SU-DHL-6 (cell line): ENCODE measurements at regions not wholly inside any gene's neighbourhood (a gene's known extent, or its start where the extent isn't known, plus 50 kb on each side); places are given as distances from the start of the nearest gene placed in this dataset.

Experiments used
- H2AFZ ChIP-seq: fragments of 200-600 bp; sonication (generic); 2 replicates; pipeline ENCODE4 v1.6.1; 2014; ENCODE audit warnings: low read depth, mild to moderate bottlenecking, moderate library complexity, mixed read lengths, antibody characterized with exemption, low read length; ENCODE audit not compliant: severe bottlenecking
- H3F3A ChIP-seq: fragments of 200-600 bp; shearing (Covaris generic); 2 replicates; pipeline ENCODE4 v1.6.0; 2016; ENCODE audit warnings: antibody characterized with exemption, mild to moderate bottlenecking; ENCODE audit not compliant: insufficient read depth
- H3K27ac ChIP-seq: fragments of 200-600 bp; sonication (generic); 2 replicates; pipeline ENCODE4 v1.5.1; 2016; ENCODE audit warnings: low read depth, mild to moderate bottlenecking, low read length, moderate library complexity, mixed read lengths
- H3K27me3 ChIP-seq: fragments of 200-600 bp; sonication (generic), shearing (Covaris generic); 2 replicates; pipeline ENCODE4 v1.6.0; 2014; ENCODE audit warnings: mild to moderate bottlenecking, low read length
- H3K36me3 ChIP-seq: fragments of 200-600 bp; sonication (generic); 2 replicates; pipeline ENCODE4 v1.6.1; 2014; ENCODE audit warnings: mild to moderate bottlenecking, low read length, mixed read lengths
- H3K4me2 ChIP-seq: fragments of 300-600, 200-600 bp; shearing (Covaris generic), sonication (generic); 2 replicates; pipeline ENCODE4 v1.6.0; 2014; ENCODE audit warnings: low read length, low read depth, mild to moderate bottlenecking; ENCODE audit not compliant: poor library complexity, severe bottlenecking
- H3K4me3 ChIP-seq: fragments of 200-600 bp; sonication (generic); 2 replicates; pipeline ENCODE4 v1.5.1; 2014; ENCODE audit warnings: antibody characterized with exemption, low read length, mild to moderate bottlenecking, mixed read lengths; ENCODE audit not compliant: insufficient read depth, poor library complexity, severe bottlenecking
- H3K79me2 ChIP-seq: fragments of 200-600 bp; sonication (generic); 2 replicates; pipeline ENCODE4 v1.6.1; 2014; ENCODE audit warnings: mild to moderate bottlenecking, low read length, moderate library complexity; ENCODE audit not compliant: insufficient read depth
- H3K9ac ChIP-seq: fragments of 200-600 bp; sonication (generic); 2 replicates; pipeline ENCODE4 v1.7.0; 2014; ENCODE audit warnings: mild to moderate bottlenecking, low read length
- H3K9me2 ChIP-seq: fragments of 200-600 bp; sonication (generic); replicated peaks from 2 replicates; pipeline ENCODE4 v1.6.1; 2014; ENCODE audit warnings: low read length; ENCODE audit not compliant: insufficient read depth
- H3K9me3 ChIP-seq: fragments of 200-600 bp; sonication (generic); 2 replicates; pipeline ENCODE4 v1.6.1; 2014; ENCODE audit warnings: low read length, mixed read lengths; ENCODE audit not compliant: insufficient read depth
- H4K20me1 ChIP-seq: fragments of 200-600 bp; sonication (generic); 2 replicates; pipeline ENCODE4 v1.6.1; 2014; ENCODE audit warnings: low read depth, mild to moderate bottlenecking, antibody characterized with exemption, low read length, moderate library complexity, mixed read lengths
- CTCF ChIP-seq: fragments of 200-600 bp; sonication (generic); IDR thresholded peaks from one replicate; pipeline ENCODE4 v1.5.1; 2017; ENCODE audit warnings: antibody characterized with exemption, mild to moderate bottlenecking, low read length, moderate library complexity; ENCODE audit not compliant: insufficient read depth, poor library complexity, severe bottlenecking
- EZH2phosphoT487 ChIP-seq: fragments of 200-600 bp; sonication (generic), shearing (Covaris generic); conservative IDR thresholded peaks from 2 replicates; pipeline ENCODE4 v1.6.1; 2018; ENCODE audit warnings: mild to moderate bottlenecking, antibody characterized with exemption, low read length, moderate library complexity, mixed read lengths

GRCh38 chr1:87598429-87598828 is 269.7 kb downstream of the LMO4 start:
- H3K27me3 ChIP-seq, result no peaks in the 10 kb centered on the region
- no peak overlapping the region for H3K9ac ChIP-seq
- H3K27ac ChIP-seq, result no peak overlapping the region
- H3K79me2 ChIP-seq, result no peaks in the 10 kb centered on the region
- no peaks in the 10 kb centered on the region for H4K20me1 ChIP-seq
- H3K9me2 ChIP-seq, result no peaks in the 10 kb centered on the region
- H3K4me2 ChIP-seq, result no peak overlapping the region
- H3K4me3 ChIP-seq, result no peak overlapping the region
- no peak overlapping the region for H2AFZ ChIP-seq
- TF ChIP-seq CTCF (no peak), EZH2phosphoT487 (no peak)
- H3K36me3 ChIP-seq, result no peaks in the 10 kb centered on the region
- no peaks in the 10 kb centered on the region for H3F3A ChIP-seq
- H3K9me3 ChIP-seq, result no peaks in the 10 kb centered on the region

GRCh38 chr1:87599569-87599968 is 270.9 kb downstream of the LMO4 start:
- H3K4me2 ChIP-seq, result no peak overlapping the region
- no peak overlapping the region for H3K9ac ChIP-seq
- H3K4me3 ChIP-seq, result no peak overlapping the region
- H3F3A ChIP-seq, result no peaks in the 10 kb centered on the region
- no peaks in the 10 kb centered on the region for H3K9me2 ChIP-seq
- TF ChIP-seq CTCF, result no peak
- TF ChIP-seq EZH2phosphoT487, result no peak
- H3K27ac ChIP-seq, result no peak overlapping the region
- no peak overlapping the region for H2AFZ ChIP-seq
- no peaks in the 10 kb centered on the region for H3K36me3 ChIP-seq
- H3K79me2 ChIP-seq, result no peaks in the 10 kb centered on the region
- no peaks in the 10 kb centered on the region for H3K9me3 ChIP-seq
- H3K27me3 ChIP-seq, result no peaks in the 10 kb centered on the region
- H4K20me1 ChIP-seq, result no peaks in the 10 kb centered on the region

GRCh38 chr1:87600055-87600850 is 271.6 kb downstream of the LMO4 start:
- Histone ChIP-seq H3K36me3 (no peaks in the 10 kb centered on the region), H3K27ac (no peak overlapping the region), H3K4me3 (no peak overlapping the region), H3K9ac (no peak overlapping the region), H3K9me2 (no peaks in the 10 kb centered on the region), H3K4me2 (no peak overlapping the region), H4K20me1 (no peaks in the 10 kb centered on the region), H3K27me3 (no peaks in the 10 kb centered on the region), H3K9me3 (no peaks in the 10 kb centered on the region), H2AFZ (peak overlapping the region; percentile 16), H3K79me2 (no peaks in the 10 kb centered on the region), H3F3A (no peaks in the 10 kb centered on the region)
- TF ChIP-seq EZH2phosphoT487 (no peak), CTCF (no peak)
